Naive thymus-derived CD4-positive, alpha-beta T cell (primary cell): ENCODE measurements at regions not wholly inside any gene's neighbourhood (a gene's known extent, or its start where the extent isn't known, plus 50 kb on each side); places are given as distances from the start of the nearest gene placed in this dataset.

Experiments
- ATAC-seq: fragments of 150-1000 bp; cut with Tn5 transposase; 2 replicates; pipeline ENCODE4 v1.10.0; 2021; ENCODE audit warnings: mild to moderate bottlenecking, moderate library complexity
- CTCF ChIA-PET: fragments of 350-600 bp; sonication (Branson Sonifier 250); formaldehyde crosslinking; loops from one replicate; lab custom pipeline; 2021; ENCODE audit warnings: antibody characterized with exemption; lab: Charles Lee
- POLR2A ChIA-PET: fragments of 350-600 bp; sonication (Branson Sonifier 250); formaldehyde crosslinking; loops from one replicate; lab custom pipeline; 2021; ENCODE audit warnings: antibody characterized with exemption, inconsistent platforms; lab: Charles Lee
- DNase-seq, 9 donors: peaks; one replicate each; pipeline versions ENCODE4 v3.0.0 to v3.0.0-alpha.2; 2020 to 2022; ENCODE audit warnings: mixed read lengths in 1 of 9
- H3K27ac ChIP-seq: one replicate; pipeline ENCODE4 v1.7.0; 2013; ENCODE audit warnings: mild to moderate bottlenecking, low read depth, low read length, moderate library complexity
- H3K27me3 ChIP-seq, 2 donors: one replicate each; pipeline ENCODE4 v1.7.0; 2013; ENCODE audit warnings: low read length in 2 of 2, mild to moderate bottlenecking in 2 of 2, moderate library complexity in 2 of 2; ENCODE audit not compliant: control insufficient read depth in 2 of 2, insufficient read depth in 2 of 2
- H3K36me3 ChIP-seq, 3 experiments: 1 replicate in 2 of 3; 2 replicates in 1 of 3; pipeline ENCODE4 v1.7.0; 2013; ENCODE audit warnings: low read length in 3 of 3, mild to moderate bottlenecking in 3 of 3, moderate library complexity in 1 of 3; ENCODE audit not compliant: insufficient read depth in 3 of 3, control insufficient read depth in 2 of 3
- H3K4me1 ChIP-seq, 2 donors: one replicate each; pipeline ENCODE4 v1.7.0; 2013; ENCODE audit warnings: low read length in 2 of 2, mild to moderate bottlenecking in 2 of 2, moderate library complexity in 1 of 2; ENCODE audit not compliant: control insufficient read depth in 2 of 2, insufficient read depth in 2 of 2
- H3K4me3 ChIP-seq: 2 replicates; pipeline ENCODE4 v1.7.0; 2013; ENCODE audit warnings: mild to moderate bottlenecking, low read length
- H3K9me3 ChIP-seq, 3 experiments: 1 replicate in 2 of 3; 2 replicates in 1 of 3; pipeline ENCODE4 v1.7.0; 2013; ENCODE audit warnings: low read length in 3 of 3; ENCODE audit not compliant: control insufficient read depth in 2 of 3
- H3K27ac Mint-ChIP-seq, 9 donors: one replicate each; pipeline ENCODE4 v1.8.0; 2020 to 2022; ENCODE audit warnings: mixed read lengths in 9 of 9, mild to moderate bottlenecking in 8 of 9, moderate library complexity in 5 of 9, inconsistent platforms in 2 of 9
- H3K27me3 Mint-ChIP-seq, 5 donors: one replicate each; pipeline ENCODE4 v1.8.0; 2021 to 2022; ENCODE audit warnings: mixed read lengths in 5 of 5, mild to moderate bottlenecking in 1 of 5
- H3K36me3 Mint-ChIP-seq, 5 donors: one replicate each; pipeline ENCODE4 v1.8.0; 2020 to 2022; ENCODE audit warnings: mixed read lengths in 5 of 5, mild to moderate bottlenecking in 3 of 5, inconsistent platforms in 1 of 5
- H3K4me1 Mint-ChIP-seq, 7 donors: one replicate each; pipeline ENCODE4 v1.8.0; 2020 to 2022; ENCODE audit warnings: mixed read lengths in 7 of 7, mild to moderate bottlenecking in 3 of 7, inconsistent platforms in 1 of 7
- H3K4me3 Mint-ChIP-seq, 10 donors: one replicate each; pipeline ENCODE4 v1.8.0; 2020 to 2022; ENCODE audit warnings: mild to moderate bottlenecking in 10 of 10, mixed read lengths in 10 of 10, moderate library complexity in 6 of 10, inconsistent platforms in 2 of 10
- H3K9me3 Mint-ChIP-seq, 11 donors: one replicate each; pipeline ENCODE4 v1.8.0; 2020 to 2022; ENCODE audit warnings: mixed read lengths in 11 of 11, mild to moderate bottlenecking in 4 of 11, inconsistent platforms in 1 of 11, moderate library complexity in 1 of 11
- intact Hi-C, 2 donors: fragments of 100-400 bp; cut with micrococcal nuclease; formaldehyde crosslinking; loops; one replicate each; pipeline ENCODE4 v1.15.1; 2023

- H3K27me3 Mint-ChIP-seq, result peaks cover 0 to 9% (median 3%) of the 10 kb centered on the region in 5 donors
- H3K36me3 Mint-ChIP-seq, result peaks cover 0 to 3% (median 0%) of the 10 kb centered on the region in 5 donors
- no peak for ATAC-seq
- H3K27ac ChIP-seq, result no peak overlapping the region
- no peak overlapping the region for H3K4me3 Mint-ChIP-seq
- intact Hi-C loops, result no loop called here
- no peaks in the 10 kb centered on the region for H3K4me1 ChIP-seq
- no peaks in the 10 kb centered on the region for H3K27me3 ChIP-seq
- POLR2A ChIA-PET, result no interaction called here
- DNase-seq, result no peak
- H3K4me1 Mint-ChIP-seq, result peaks cover 0 to 2% (median 0%) of the 10 kb centered on the region in 7 donors
- H3K9me3 ChIP-seq, result no peaks in the 10 kb centered on the region
- H3K27ac Mint-ChIP-seq, result no peak overlapping the region
- H3K9me3 Mint-ChIP-seq, result no peaks in the 10 kb centered on the region
- CTCF ChIA-PET, result no interaction called here
- H3K4me3 ChIP-seq, result no peak overlapping the region
- H3K36me3 ChIP-seq, result no peaks in the 10 kb centered on the region
Measured at GRCh38 chr6:63471654-63472053, 100.6 kb upstream of the LOC128125822 start.

- Mint-ChIP-seq H3K4me3 (no peak overlapping the region), H3K4me1 (no peaks in the 10 kb centered on the region), H3K36me3 (peaks cover 0 to 3% (median 0%) of the 10 kb centered on the region in 5 donors), H3K27ac (no peak overlapping the region), H3K27me3 (peaks cover 0 to 15% (median 6%) of the 10 kb centered on the region in 5 donors), H3K9me3 (peaks cover 0 to 2% (median 0%) of the 10 kb centered on the region in 11 donors)
- H3K36me3 ChIP-seq, result no peaks in the 10 kb centered on the region
- DNase-seq (no peak), ATAC-seq (no peak)
- CTCF ChIA-PET, result no interaction called here
- no peaks in the 10 kb centered on the region for H3K4me1 ChIP-seq
- intact Hi-C loops, result no loop called here
- no peaks in the 10 kb centered on the region for H3K27me3 ChIP-seq
- H3K9me3 ChIP-seq, result no peaks in the 10 kb centered on the region
- POLR2A ChIA-PET, result no interaction called here
- H3K27ac ChIP-seq, result no peak overlapping the region
- no peak overlapping the region for H3K4me3 ChIP-seq
Measured at GRCh38 chr6:63475707-63476106, 96.6 kb upstream of the LOC128125822 start.

- ATAC-seq (no peak), DNase-seq (no peak)
- Mint-ChIP-seq H3K9me3 (peaks cover 0 to 2% (median 0%) of the 10 kb centered on the region in 11 donors), H3K27me3 (peaks cover 0 to 15% (median 6%) of the 10 kb centered on the region in 5 donors), H3K27ac (no peak overlapping the region), H3K4me3 (no peak overlapping the region), H3K36me3 (peaks cover 0 to 3% (median 0%) of the 10 kb centered on the region in 5 donors), H3K4me1 (no peaks in the 10 kb centered on the region)
- intact Hi-C loops, result no loop called here
- H3K36me3 ChIP-seq, result no peaks in the 10 kb centered on the region
- no peaks in the 10 kb centered on the region for H3K27me3 ChIP-seq
- ChIA-PET CTCF (no interaction called here), POLR2A (no interaction called here)
- no peaks in the 10 kb centered on the region for H3K4me1 ChIP-seq
- no peak overlapping the region for H3K27ac ChIP-seq
- no peak overlapping the region for H3K4me3 ChIP-seq
- H3K9me3 ChIP-seq, result no peaks in the 10 kb centered on the region
Measured at GRCh38 chr6:63476302-63476701, 96.0 kb upstream of the LOC128125822 start.

DNA sequence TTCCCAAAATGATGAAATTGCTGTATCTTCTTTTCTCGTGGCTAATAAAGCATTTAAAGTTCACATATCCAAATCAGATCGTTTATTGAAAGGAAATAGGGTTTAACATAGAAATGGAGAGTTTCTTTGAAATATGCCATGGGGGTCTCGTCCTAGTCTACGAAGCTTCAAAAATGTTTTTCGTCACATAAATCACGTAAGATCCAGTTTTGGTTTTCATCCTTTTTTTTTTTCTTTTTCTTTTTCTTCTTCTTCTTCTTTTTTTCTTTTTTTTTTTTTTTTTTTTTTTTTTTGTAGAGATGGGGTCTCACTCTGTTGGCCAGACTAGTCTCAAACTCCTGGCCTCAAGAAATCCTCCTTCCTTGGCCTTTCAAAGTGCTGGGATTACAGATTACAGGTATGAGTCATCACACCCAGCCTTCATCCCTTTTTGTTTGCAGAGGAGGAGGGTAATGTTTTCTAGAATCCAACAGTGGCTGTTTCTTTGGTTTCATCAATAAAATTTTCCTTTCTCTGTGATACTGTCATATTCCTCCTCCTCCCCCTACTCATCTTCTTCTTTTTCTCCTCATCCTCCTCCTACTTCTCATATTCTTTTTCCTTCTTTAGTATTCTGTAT is 94.7 kb upstream of the LOC128125822 start:
- ChIA-PET CTCF (no interaction called here), POLR2A (no interaction called here)
- Histone ChIP-seq H3K27me3 (no peaks in the 10 kb centered on the region), H3K4me3 (no peak overlapping the region), H3K9me3 (no peaks in the 10 kb centered on the region), H3K27ac (no peak overlapping the region), H3K36me3 (no peaks in the 10 kb centered on the region), H3K4me1 (no peaks in the 10 kb centered on the region)
- Mint-ChIP-seq H3K27me3 (peaks cover 0 to 14% (median 6%) of the 10 kb centered on the region in 5 donors), H3K9me3 (peaks cover 0 to 2% (median 0%) of the 10 kb centered on the region in 11 donors), H3K36me3 (no peaks in the 10 kb centered on the region), H3K27ac (no peak overlapping the region), H3K4me3 (no peak overlapping the region), H3K4me1 (no peaks in the 10 kb centered on the region)
- intact Hi-C loops, result no loop called here
- DNase-seq, result no peak
- no peak for ATAC-seq

- Mint-ChIP-seq H3K27ac (no peak overlapping the region), H3K27me3 (peaks cover 1 to 14% (median 7%) of the 10 kb centered on the region in 5 donors), H3K9me3 (peaks cover 0 to 2% (median 0%) of the 10 kb centered on the region in 11 donors), H3K4me3 (no peak overlapping the region), H3K4me1 (no peaks in the 10 kb centered on the region), H3K36me3 (no peaks in the 10 kb centered on the region)
- ChIA-PET POLR2A (no interaction called here), CTCF (no interaction called here)
- ATAC-seq (no peak), DNase-seq (no peak)
- H3K4me1 ChIP-seq, result no peaks in the 10 kb centered on the region
- H3K27ac ChIP-seq, result no peak overlapping the region
- intact Hi-C loops, result no loop called here
- H3K27me3 ChIP-seq, result no peaks in the 10 kb centered on the region
- H3K36me3 ChIP-seq, result no peaks in the 10 kb centered on the region
- H3K9me3 ChIP-seq, result no peaks in the 10 kb centered on the region
- H3K4me3 ChIP-seq, result no peak overlapping the region
Measured at GRCh38 chr6:63478734-63479133, 93.5 kb upstream of the LOC128125822 start.

DNA sequence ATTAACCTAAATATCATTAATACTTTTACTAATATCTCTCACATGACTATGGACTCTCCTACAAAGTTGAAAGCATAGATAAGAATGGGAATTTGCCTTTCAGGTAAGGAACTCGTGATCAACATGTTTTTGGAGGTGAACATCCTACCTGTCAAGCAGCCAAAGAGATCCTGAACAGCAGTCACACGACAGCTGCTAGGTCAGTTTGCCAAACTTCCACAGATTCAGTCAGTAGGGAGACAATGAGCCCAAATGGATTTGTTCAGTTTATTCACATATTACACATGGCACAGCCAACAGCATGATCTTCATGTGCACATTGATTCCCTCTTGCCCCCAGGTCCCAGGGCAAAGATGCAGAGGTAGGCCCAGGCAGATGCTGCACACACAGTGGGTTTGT is 86.1 kb upstream of the LOC128125822 start:
- ATAC-seq (no peak), DNase-seq (no peak)
- H3K36me3 Mint-ChIP-seq, result no peaks in the 10 kb centered on the region
- no peak overlapping the region for H3K27ac Mint-ChIP-seq
- Histone ChIP-seq H3K9me3 (no peaks in the 10 kb centered on the region), H3K4me1 (no peaks in the 10 kb centered on the region), H3K4me3 (no peak overlapping the region), H3K27me3 (no peaks in the 10 kb centered on the region), H3K36me3 (no peaks in the 10 kb centered on the region), H3K27ac (no peak overlapping the region)
- intact Hi-C loops, result no loop called here
- no peak overlapping the region for H3K4me3 Mint-ChIP-seq
- H3K9me3 Mint-ChIP-seq, result peaks cover 0 to 3% (median 0%) of the 10 kb centered on the region in 11 donors
- no peaks in the 10 kb centered on the region for H3K4me1 Mint-ChIP-seq
- CTCF ChIA-PET, result no interaction called here
- H3K27me3 Mint-ChIP-seq, result peaks cover 2 to 18% (median 4%) of the 10 kb centered on the region in 5 donors
- POLR2A ChIA-PET, result no interaction called here

GRCh38 chr6:63487103-63487813 is 85.0 kb upstream of the LOC128125822 start:
- ChIA-PET CTCF (no interaction called here), POLR2A (no interaction called here)
- Mint-ChIP-seq H3K4me3 (no peak overlapping the region), H3K27me3 (peaks cover 2 to 12% (median 4%) of the 10 kb centered on the region in 5 donors), H3K27ac (no peak overlapping the region), H3K9me3 (peaks cover 0 to 3% (median 0%) of the 10 kb centered on the region in 11 donors), H3K36me3 (no peaks in the 10 kb centered on the region), H3K4me1 (no peaks in the 10 kb centered on the region)
- Histone ChIP-seq H3K4me1 (no peaks in the 10 kb centered on the region), H3K4me3 (no peak overlapping the region), H3K27me3 (no peaks in the 10 kb centered on the region), H3K9me3 (no peaks in the 10 kb centered on the region), H3K36me3 (no peaks in the 10 kb centered on the region), H3K27ac (no peak overlapping the region)
- no peak for ATAC-seq
- intact Hi-C loops, result no loop called here
- DNase-seq, result no peak
